ENCODE measurements at regions not wholly inside any gene's neighbourhood (a gene's known extent, or its start where the extent isn't known, plus 50 kb on each side); places are given as distances from the start of the nearest gene placed in this dataset.

DNA sequence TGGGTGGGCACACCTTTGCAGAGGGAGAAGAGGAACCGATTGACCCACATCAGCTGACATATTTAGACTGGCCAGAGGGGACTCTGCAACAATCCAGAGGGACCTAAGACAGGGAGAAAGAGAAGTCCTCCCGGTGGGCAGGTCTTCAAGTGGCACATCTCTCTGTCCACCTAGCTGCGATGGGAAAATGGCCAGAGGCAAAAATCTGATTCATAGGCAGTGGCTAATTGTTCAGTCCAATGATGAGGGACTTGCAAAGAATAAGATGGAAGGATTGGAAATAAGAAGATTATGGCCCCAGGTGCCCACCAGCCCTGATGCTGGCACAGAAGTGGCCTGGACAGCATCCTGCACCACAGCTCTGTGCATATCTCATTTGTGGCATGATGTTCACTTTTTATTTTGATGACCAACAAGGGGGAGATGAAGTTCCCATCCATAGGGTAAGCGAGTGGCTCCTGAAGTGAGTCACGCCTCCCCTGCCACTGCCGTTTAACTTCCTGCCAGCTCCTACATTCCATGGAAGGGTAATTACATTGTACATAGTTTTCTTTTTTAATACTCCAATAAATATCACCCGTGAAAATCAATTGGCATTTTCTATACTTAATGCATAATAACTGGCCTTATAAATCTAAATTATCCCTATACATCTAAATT lies 659.6 kb downstream of the MATN1 start:
- TF ChIP-seq, protein P1, sequence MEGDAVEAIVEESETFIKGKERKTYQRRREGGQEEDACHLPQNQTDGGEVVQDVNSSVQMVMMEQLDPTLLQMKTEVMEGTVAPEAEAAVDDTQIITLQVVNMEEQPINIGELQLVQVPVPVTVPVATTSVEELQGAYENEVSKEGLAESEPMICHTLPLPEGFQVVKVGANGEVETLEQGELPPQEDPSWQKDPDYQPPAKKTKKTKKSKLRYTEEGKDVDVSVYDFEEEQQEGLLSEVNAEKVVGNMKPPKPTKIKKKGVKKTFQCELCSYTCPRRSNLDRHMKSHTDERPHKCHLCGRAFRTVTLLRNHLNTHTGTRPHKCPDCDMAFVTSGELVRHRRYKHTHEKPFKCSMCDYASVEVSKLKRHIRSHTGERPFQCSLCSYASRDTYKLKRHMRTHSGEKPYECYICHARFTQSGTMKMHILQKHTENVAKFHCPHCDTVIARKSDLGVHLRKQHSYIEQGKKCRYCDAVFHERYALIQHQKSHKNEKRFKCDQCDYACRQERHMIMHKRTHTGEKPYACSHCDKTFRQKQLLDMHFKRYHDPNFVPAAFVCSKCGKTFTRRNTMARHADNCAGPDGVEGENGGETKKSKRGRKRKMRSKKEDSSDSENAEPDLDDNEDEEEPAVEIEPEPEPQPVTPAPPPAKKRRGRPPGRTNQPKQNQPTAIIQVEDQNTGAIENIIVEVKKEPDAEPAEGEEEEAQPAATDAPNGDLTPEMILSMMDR (IDR thresholded peaks at IDR 0.05) = no peak
- TF ChIP-seq EZH2 (IDR thresholded peaks at IDR 0.05) (no peak), EZH2phosphoT487 (IDR thresholded peaks at IDR 0.05) (no peak)

Measured in neural progenitor cell (in vitro differentiated cells).